GM23338 (cell line): ENCODE measurements at regions not wholly inside any gene's neighbourhood (a gene's known extent, or its start where the extent isn't known, plus 50 kb on each side); places are given as distances from the start of the nearest gene placed in this dataset.

Experiments
- ATAC-seq: fragments of 200-7000 bp; cut with Tn5 transposase; 3 replicates; pipeline ENCODE4 v1.9.1; 2020
- DNase-seq: peaks from one replicate; pipeline ENCODE4 v3.0.0-alpha.2; 2015; ENCODE audit warnings: low spot score
- H2AFZ ChIP-seq: fragments of 200-600 bp; sonication (generic); 2 replicates; pipeline ENCODE4 v1.8.0; 2016; ENCODE audit warnings: antibody characterized with exemption, mild to moderate bottlenecking, moderate library complexity
- H3F3A ChIP-seq: fragments of 200-600 bp; sonication (generic); replicated peaks from 2 replicates; pipeline ENCODE4 v1.8.0; 2017; ENCODE audit warnings: antibody characterized with exemption, mixed run types, low read depth
- H3K27ac ChIP-seq: fragments of 200-600 bp; sonication (generic); 2 replicates; pipeline ENCODE4 v1.6.1; 2016; ENCODE audit warnings: low read depth
- H3K27me3 ChIP-seq: fragments of 200-600 bp; sonication (generic); 2 replicates; pipeline ENCODE4 v1.8.0; 2016; ENCODE audit warnings: mild to moderate bottlenecking, mixed run types, moderate library complexity; ENCODE audit not compliant: insufficient read depth
- H3K36me3 ChIP-seq: fragments of 200-600 bp; sonication (generic); 2 replicates; pipeline ENCODE4 v1.8.0; 2016; ENCODE audit warnings: mild to moderate bottlenecking; ENCODE audit not compliant: insufficient read depth
- H3K4me1 ChIP-seq: fragments of 200-600 bp; sonication (generic); 2 replicates; pipeline ENCODE4 v1.8.0; 2016; ENCODE audit warnings: mild to moderate bottlenecking, moderate library complexity; ENCODE audit not compliant: insufficient read depth
- H3K4me2 ChIP-seq: fragments of 200-600 bp; sonication (generic); 2 replicates; pipeline ENCODE4 v1.7.1; 2017; ENCODE audit warnings: mixed run types
- H3K4me3 ChIP-seq: fragments of 200-600 bp; sonication (generic); 2 replicates; pipeline ENCODE4 v1.6.1; 2016; ENCODE audit warnings: mixed run types
- H3K79me2 ChIP-seq: fragments of 200-600 bp; sonication (generic); replicated peaks from 2 replicates; pipeline ENCODE4 v1.8.0; 2017; ENCODE audit warnings: mild to moderate bottlenecking; ENCODE audit not compliant: insufficient read depth
- H3K9me2 ChIP-seq: fragments of 200-600 bp; sonication (generic); 2 replicates; pipeline ENCODE4 v1.8.0; 2017; ENCODE audit not compliant: insufficient read depth
- H4K20me1 ChIP-seq: fragments of 200-600 bp; sonication (generic); replicated peaks from 2 replicates; pipeline ENCODE4 v1.8.0; 2017; ENCODE audit warnings: mild to moderate bottlenecking; ENCODE audit not compliant: insufficient read depth
- H3K27ac Mint-ChIP-seq: 2 replicates; pipeline ENCODE4 v1.8.0; 2020; ENCODE audit warnings: inconsistent platforms, mild to moderate bottlenecking, moderate library complexity, mixed read lengths
- H3K27me3 Mint-ChIP-seq: 3 replicates; pipeline ENCODE4 v1.8.0; 2022; ENCODE audit warnings: low read depth, mild to moderate bottlenecking, moderate library complexity, mixed read lengths, inconsistent platforms; ENCODE audit not compliant: insufficient read depth, poor library complexity
- H3K36me3 Mint-ChIP-seq: 3 replicates; pipeline ENCODE4 v1.8.0; 2021; ENCODE audit warnings: low read depth, mild to moderate bottlenecking, inconsistent platforms, moderate library complexity, mixed read lengths
- H3K4me1 Mint-ChIP-seq: 3 replicates; pipeline ENCODE4 v1.8.0; 2020; ENCODE audit warnings: mild to moderate bottlenecking, inconsistent platforms, mixed read lengths
- H3K4me3 Mint-ChIP-seq: 3 replicates; pipeline ENCODE4 v1.8.0; 2021; ENCODE audit warnings: moderate library complexity, mild to moderate bottlenecking, inconsistent platforms, mixed read lengths
- H3K9me3 Mint-ChIP-seq: 3 replicates; pipeline ENCODE4 v1.8.0; 2020; ENCODE audit warnings: moderate library complexity, mild to moderate bottlenecking, inconsistent platforms, mixed read lengths
- CREB1 ChIP-seq: fragments of 250-450 bp; sonication (Bioruptor Pico); IDR thresholded peaks from 2 replicates; pipeline ENCODE4 v1.5.0; 2020; ENCODE audit warnings: low read depth, mild to moderate bottlenecking, moderate library complexity
- ETS1 ChIP-seq: IDR thresholded peaks from 2 replicates; pipeline ENCODE4 v1.6.1; 2016; ENCODE audit warnings: antibody characterized with exemption
- EZH2 ChIP-seq: fragments of 200-600 bp; sonication (generic); IDR thresholded peaks from one replicate; pipeline ENCODE4 v1.8.0; 2017; ENCODE audit warnings: antibody characterized with exemption, mild to moderate bottlenecking, low read depth; ENCODE audit not compliant: unreplicated experiment
- JUNB ChIP-seq: IDR thresholded peaks from one replicate; pipeline ENCODE4 v1.6.1; 2016; ENCODE audit warnings: antibody characterized with exemption; ENCODE audit not compliant: unreplicated experiment
- NANOG ChIP-seq: IDR thresholded peaks from 2 replicates; pipeline ENCODE4 v1.6.1; 2016; ENCODE audit warnings: antibody characterized with exemption, borderline replicate concordance
- STAT1 ChIP-seq: IDR thresholded peaks from one replicate; pipeline ENCODE4 v1.6.1; 2016; ENCODE audit warnings: antibody characterized with exemption; ENCODE audit not compliant: unreplicated experiment
- ZNF114 ChIP-seq: fragments of 250-450 bp; sonication (Bioruptor Pico); IDR thresholded peaks from 2 replicates; pipeline ENCODE4 v1.5.0; 2020; ENCODE audit warnings: mild to moderate bottlenecking, moderate library complexity
- TF ChIP-seq, protein P1 (sequence below): IDR thresholded peaks from one replicate; pipeline ENCODE4 v1.6.1; 2018; ENCODE audit warnings: antibody characterized with exemption; ENCODE audit not compliant: unreplicated experiment
- TF ChIP-seq, protein P2 (sequence below), 2 experiments: fragments of 200-600 bp in 1 of 2; sonication (generic) in 1 of 2; conservative IDR thresholded peaks; 2 replicates each; pipeline versions ENCODE4 v1.5.1 to v1.6.1; 2016 to 2017; ENCODE audit warnings: antibody characterized with exemption in 2 of 2, low read depth in 2 of 2, mild to moderate bottlenecking in 2 of 2, moderate library complexity in 1 of 2

DNA sequence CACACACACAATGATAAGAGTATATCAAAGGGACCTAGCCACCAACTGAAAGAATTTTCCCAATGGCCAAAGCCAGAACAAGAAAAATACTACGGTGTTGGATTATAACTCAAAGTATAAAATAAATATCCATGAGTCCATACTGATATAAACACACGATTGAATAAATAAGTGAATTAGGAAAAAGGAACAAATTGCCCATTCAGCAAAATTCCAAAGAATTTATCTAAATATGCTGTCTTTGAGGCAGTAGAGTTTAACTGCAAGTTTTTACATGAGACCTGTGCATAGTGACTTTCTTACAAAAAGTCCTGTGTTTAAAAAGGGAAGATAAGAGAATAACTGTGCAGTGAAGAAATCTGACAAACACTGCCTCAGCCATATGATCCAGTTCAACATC lies 278.8 kb upstream of the PPARGC1A start:
- H3K36me3 Mint-ChIP-seq = no peaks in the 10 kb centered on the region
- no peak overlapping the region for H3K27ac ChIP-seq
- no peaks in the 10 kb centered on the region for H3K27me3 Mint-ChIP-seq
- peaks cover 5% of the 10 kb centered on the region; the same call in 1 of the 3 replicates for H3K4me1 Mint-ChIP-seq
- no peak overlapping the region for H2AFZ ChIP-seq
- H3K9me2 ChIP-seq = no peaks in the 10 kb centered on the region
- H3K36me3 ChIP-seq = no peaks in the 10 kb centered on the region
- no peaks in the 10 kb centered on the region for H4K20me1 ChIP-seq
- H3K4me3 Mint-ChIP-seq = no peak overlapping the region
- H3K4me2 ChIP-seq = no peak overlapping the region
- H3K9me3 Mint-ChIP-seq = no peaks in the 10 kb centered on the region
- H3K4me3 ChIP-seq = no peak overlapping the region
- no peaks in the 10 kb centered on the region for H3K4me1 ChIP-seq
- no peak for TF ChIP-seq STAT1
- TF ChIP-seq ETS1 = no peak
- TF ChIP-seq EZH2 = no peak
- TF ChIP-seq CREB1 (CRISPR knock-in tag) = no peak
- TF ChIP-seq, protein P1, sequence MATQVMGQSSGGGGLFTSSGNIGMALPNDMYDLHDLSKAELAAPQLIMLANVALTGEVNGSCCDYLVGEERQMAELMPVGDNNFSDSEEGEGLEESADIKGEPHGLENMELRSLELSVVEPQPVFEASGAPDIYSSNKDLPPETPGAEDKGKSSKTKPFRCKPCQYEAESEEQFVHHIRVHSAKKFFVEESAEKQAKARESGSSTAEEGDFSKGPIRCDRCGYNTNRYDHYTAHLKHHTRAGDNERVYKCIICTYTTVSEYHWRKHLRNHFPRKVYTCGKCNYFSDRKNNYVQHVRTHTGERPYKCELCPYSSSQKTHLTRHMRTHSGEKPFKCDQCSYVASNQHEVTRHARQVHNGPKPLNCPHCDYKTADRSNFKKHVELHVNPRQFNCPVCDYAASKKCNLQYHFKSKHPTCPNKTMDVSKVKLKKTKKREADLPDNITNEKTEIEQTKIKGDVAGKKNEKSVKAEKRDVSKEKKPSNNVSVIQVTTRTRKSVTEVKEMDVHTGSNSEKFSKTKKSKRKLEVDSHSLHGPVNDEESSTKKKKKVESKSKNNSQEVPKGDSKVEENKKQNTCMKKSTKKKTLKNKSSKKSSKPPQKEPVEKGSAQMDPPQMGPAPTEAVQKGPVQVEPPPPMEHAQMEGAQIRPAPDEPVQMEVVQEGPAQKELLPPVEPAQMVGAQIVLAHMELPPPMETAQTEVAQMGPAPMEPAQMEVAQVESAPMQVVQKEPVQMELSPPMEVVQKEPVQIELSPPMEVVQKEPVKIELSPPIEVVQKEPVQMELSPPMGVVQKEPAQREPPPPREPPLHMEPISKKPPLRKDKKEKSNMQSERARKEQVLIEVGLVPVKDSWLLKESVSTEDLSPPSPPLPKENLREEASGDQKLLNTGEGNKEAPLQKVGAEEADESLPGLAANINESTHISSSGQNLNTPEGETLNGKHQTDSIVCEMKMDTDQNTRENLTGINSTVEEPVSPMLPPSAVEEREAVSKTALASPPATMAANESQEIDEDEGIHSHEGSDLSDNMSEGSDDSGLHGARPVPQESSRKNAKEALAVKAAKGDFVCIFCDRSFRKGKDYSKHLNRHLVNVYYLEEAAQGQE = no peak
- TF ChIP-seq JUNB = no peak
- TF ChIP-seq NANOG = no peak
- TF ChIP-seq, protein P2, sequence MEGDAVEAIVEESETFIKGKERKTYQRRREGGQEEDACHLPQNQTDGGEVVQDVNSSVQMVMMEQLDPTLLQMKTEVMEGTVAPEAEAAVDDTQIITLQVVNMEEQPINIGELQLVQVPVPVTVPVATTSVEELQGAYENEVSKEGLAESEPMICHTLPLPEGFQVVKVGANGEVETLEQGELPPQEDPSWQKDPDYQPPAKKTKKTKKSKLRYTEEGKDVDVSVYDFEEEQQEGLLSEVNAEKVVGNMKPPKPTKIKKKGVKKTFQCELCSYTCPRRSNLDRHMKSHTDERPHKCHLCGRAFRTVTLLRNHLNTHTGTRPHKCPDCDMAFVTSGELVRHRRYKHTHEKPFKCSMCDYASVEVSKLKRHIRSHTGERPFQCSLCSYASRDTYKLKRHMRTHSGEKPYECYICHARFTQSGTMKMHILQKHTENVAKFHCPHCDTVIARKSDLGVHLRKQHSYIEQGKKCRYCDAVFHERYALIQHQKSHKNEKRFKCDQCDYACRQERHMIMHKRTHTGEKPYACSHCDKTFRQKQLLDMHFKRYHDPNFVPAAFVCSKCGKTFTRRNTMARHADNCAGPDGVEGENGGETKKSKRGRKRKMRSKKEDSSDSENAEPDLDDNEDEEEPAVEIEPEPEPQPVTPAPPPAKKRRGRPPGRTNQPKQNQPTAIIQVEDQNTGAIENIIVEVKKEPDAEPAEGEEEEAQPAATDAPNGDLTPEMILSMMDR (conservative IDR thresholded peaks at IDR 0.05; ENCODE audit: low read depth in 2 of 2) = no peak
- no peaks in the 10 kb centered on the region for H3F3A ChIP-seq
- no peaks in the 10 kb centered on the region for H3K79me2 ChIP-seq
- H3K27me3 ChIP-seq = no peaks in the 10 kb centered on the region
- DNase-seq = no peak
- no peak for ATAC-seq
- no peak overlapping the region for H3K27ac Mint-ChIP-seq

DNA sequence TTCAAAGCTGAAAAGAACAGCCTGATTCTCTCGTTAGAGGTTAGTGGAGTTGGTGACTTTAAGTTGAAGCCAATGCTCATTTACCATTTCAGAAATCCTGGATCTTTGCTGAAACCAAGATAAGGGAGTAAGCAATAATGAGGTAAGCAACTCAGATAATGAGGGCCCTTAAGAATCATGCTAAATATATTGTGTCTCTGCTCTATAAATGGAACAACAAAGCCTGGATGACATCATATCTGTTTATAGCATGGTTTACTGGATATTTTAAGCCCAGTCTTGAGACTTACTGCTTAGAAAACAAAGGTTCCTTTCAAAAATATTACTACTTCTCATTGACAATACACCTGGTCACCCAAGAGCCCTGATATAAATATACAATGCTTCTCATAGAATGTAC lies 276.7 kb upstream of the PPARGC1A start:
- Histone ChIP-seq H3K36me3 (no peaks in the 10 kb centered on the region), H3K4me3 (no peak overlapping the region), H3F3A (no peaks in the 10 kb centered on the region), H3K9me2 (no peaks in the 10 kb centered on the region), H4K20me1 (no peaks in the 10 kb centered on the region), H3K4me2 (no peak overlapping the region), H3K27ac (no peak overlapping the region), H2AFZ (no peak overlapping the region), H3K27me3 (no peaks in the 10 kb centered on the region), H3K4me1 (no peaks in the 10 kb centered on the region), H3K79me2 (no peaks in the 10 kb centered on the region)
- no peaks in the 10 kb centered on the region for H3K27me3 Mint-ChIP-seq
- H3K9me3 Mint-ChIP-seq = no peaks in the 10 kb centered on the region
- no peaks in the 10 kb centered on the region for H3K36me3 Mint-ChIP-seq
- H3K27ac Mint-ChIP-seq = no peak overlapping the region
- ATAC-seq = no peak
- no peak overlapping the region for H3K4me3 Mint-ChIP-seq
- peaks cover 5% of the 10 kb centered on the region; the same call in 1 of the 3 replicates for H3K4me1 Mint-ChIP-seq
- DNase-seq = no peak
- TF ChIP-seq, protein P1 = no peak
- TF ChIP-seq ZNF114 (CRISPR knock-in tag) = no peak
